Loucy (cell line): ENCODE measurements at regions not wholly inside any gene's neighbourhood (a gene's known extent, or its start where the extent isn't known, plus 50 kb on each side); places are given as distances from the start of the nearest gene placed in this dataset.

Source experiments
- EZH2phosphoT487 ChIP-seq: fragments of 200-600 bp; IDR thresholded peaks from 2 replicates; pipeline ENCODE4 v1.6.1; 2018; ENCODE audit warnings: antibody characterized with exemption, mild to moderate bottlenecking, moderate library complexity, borderline replicate concordance
- TF ChIP-seq, protein P1 (sequence below): fragments of 200-600 bp; sonication (generic); conservative IDR thresholded peaks from 2 replicates; pipeline ENCODE4 v1.5.1; 2014; ENCODE audit warnings: mild to moderate bottlenecking, antibody characterized with exemption, low read length

GRCh38 chr3:3599016-3599415 lies 200.2 kb upstream of the LRRN1 start:
- TF ChIP-seq, protein P1, sequence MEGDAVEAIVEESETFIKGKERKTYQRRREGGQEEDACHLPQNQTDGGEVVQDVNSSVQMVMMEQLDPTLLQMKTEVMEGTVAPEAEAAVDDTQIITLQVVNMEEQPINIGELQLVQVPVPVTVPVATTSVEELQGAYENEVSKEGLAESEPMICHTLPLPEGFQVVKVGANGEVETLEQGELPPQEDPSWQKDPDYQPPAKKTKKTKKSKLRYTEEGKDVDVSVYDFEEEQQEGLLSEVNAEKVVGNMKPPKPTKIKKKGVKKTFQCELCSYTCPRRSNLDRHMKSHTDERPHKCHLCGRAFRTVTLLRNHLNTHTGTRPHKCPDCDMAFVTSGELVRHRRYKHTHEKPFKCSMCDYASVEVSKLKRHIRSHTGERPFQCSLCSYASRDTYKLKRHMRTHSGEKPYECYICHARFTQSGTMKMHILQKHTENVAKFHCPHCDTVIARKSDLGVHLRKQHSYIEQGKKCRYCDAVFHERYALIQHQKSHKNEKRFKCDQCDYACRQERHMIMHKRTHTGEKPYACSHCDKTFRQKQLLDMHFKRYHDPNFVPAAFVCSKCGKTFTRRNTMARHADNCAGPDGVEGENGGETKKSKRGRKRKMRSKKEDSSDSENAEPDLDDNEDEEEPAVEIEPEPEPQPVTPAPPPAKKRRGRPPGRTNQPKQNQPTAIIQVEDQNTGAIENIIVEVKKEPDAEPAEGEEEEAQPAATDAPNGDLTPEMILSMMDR = no peak
- TF ChIP-seq EZH2phosphoT487 = no peak
